NCI-H774 (cell line): ENCODE measurements at regions not wholly inside any gene's neighbourhood (a gene's known extent, or its start where the extent isn't known, plus 50 kb on each side); places are given as distances from the start of the nearest gene placed in this dataset.
"Not testable (repeated sequence)": the region's sequence is repeated elsewhere in the genome, so short reads cannot be mapped to it uniquely, and the experiment has no call there.

Experiments used
- DNase-seq: peaks from one replicate; lab custom pipeline; 2025; lab: John Stamatoyannopoulos, UW

DNA sequence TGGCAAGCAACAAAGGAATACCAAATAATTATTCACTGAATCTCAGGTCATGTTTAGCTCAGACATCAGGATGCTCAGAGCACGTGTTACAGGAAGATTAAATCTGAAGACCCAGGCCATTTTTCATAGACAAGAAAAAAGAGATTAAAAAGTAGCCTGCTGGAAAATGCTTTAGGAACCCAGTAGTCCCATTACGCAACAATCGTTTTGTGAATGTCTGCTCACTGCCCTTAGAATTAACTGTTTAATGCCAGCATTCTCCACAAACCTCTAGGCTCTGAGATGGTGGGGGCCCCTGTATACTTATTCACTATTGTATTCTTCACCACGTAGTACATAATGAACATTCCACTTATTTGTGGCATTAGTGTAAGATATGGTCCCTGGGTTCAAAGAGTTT is 154.6 kb upstream of the NYAP2 start:
- DNase-seq: no peak

- DNase-seq: no peak
Observed at GRCh38 chr2:225236769-225237323, 162.7 kb upstream of the NYAP2 start.

DNA sequence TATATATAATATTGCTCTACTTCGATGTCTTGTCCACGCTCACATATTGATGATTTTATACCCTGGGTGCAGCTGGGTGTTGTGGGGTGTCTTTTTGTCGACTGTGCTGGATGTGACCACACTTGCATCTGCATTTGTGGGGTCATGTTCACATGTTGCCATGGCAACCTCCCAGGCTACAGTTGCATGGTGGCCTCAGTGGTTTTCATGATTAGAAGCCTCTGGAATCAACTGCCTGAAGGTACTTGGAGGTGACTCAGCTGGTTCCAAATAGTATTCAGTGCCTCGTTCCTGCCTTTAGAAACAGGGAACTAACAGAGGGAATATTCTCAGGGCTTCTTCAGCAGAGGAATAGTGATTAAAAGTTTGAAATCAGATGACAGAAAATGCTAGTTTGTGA is 166.3 kb upstream of the NYAP2 start:
- no peak for DNase-seq

DNA sequence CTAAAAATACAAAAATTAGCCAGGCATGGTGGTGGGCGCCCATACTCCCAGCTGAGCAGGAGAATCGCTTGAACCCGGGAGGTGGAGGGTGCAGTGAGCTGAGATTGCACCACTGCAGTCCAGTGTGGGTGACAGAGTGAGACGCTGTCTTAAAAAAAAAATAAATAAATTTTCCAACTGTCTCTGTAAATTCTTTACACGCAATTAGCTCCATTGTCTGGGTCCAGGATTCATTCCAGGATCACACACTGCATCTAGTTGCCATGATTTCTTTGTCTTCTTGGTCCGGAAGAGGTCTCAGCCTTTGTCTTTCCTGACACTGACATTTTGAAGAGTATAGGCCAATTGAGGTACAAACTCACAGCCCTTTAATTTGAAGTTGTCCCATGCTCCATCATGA is 167.6 kb upstream of the NYAP2 start:
- no peak for DNase-seq

- DNase-seq: not testable (repeated sequence)
Observed at GRCh38 chr2:225229346-225229745, 170.2 kb upstream of the NYAP2 start.

GRCh38 chr2:225226441-225226840 is 173.1 kb upstream of the NYAP2 start:
- no peak for DNase-seq

- DNase-seq: no peak
Observed at GRCh38 chr2:225223301-225223700, 176.2 kb upstream of the NYAP2 start.

DNA sequence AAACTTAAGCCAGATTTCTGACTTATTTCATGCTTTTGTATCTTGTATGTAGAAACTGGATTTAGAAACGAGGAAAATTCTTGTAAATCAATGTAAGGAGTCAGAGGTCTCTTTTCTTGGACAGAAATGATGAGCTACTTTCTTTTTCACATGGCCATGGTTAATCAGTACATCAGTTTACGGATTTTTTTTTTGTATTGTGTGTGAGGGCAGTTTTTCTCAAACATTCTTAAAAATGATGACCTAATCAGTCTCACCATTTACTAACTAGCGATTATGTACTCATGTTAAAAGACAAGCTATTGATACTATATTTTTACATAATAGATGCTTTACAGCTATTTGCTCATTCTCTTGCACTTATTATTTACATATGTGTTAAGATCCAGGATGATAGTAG is 165.2 kb upstream of the DOCK10 start:
- no peak for DNase-seq

GRCh38 chr2:225207043-225207442 is 164.8 kb upstream of the DOCK10 start:
- DNase-seq: no peak

DNA sequence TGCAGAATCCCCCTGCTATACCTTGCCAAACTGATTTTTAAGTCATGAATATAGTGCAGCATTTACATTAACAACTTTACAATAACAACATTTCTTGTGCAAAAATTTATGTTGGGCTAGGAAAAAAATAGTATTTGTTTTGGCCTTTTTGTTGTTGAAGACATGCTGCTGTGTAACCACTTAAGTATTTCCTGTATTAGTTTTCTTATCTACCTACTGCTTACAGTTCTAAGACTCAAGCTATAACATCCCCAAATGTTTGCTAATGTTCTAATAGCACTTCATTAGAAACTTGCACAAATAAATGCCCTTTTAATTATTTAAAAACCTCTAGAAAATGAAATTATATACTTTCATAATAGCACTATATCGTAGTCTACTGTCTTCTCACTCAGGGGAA is 154.3 kb upstream of the DOCK10 start:
- DNase-seq: no peak

DNA sequence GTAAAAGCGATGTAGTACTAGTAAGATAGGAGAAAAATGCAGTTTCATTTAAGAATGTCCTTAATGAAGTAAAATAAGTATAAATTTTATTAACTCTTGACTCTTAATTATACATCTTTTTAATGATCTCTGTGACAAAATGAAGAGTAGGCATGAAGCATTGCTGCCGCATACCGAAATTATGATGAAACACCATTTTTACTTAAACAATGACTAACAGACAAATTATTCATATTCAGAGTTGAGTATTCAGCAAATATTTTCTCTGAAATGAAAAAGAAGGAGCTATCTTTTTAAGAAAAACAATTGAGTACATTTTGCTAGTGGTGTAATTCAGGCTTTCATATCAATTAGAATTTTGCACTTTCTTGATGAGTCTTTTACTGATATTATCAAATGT is 150.6 kb upstream of the DOCK10 start:
- no peak for DNase-seq

GRCh38 chr2:225190987-225191386 is 148.7 kb upstream of the DOCK10 start:
- DNase-seq: no peak

DNA sequence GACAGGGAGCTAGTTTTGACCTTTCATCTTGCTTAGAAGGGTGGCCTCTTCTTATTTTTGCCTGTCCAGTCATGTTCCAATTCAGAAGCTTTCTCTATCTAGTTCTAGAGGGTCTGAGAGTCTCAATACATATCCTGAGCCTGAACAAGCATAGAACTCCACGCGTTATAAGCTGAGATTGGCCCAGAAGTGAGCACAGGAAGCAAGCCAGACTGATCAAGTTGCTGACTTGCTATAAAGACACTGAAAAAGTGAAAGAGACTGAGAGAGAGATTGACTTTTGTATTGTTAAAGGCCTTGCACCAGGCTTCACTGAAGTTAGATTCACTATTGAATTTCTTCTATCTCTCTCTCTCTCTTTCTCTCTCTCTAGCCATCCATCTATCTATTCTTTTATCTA is 142.7 kb upstream of the DOCK10 start:
- no peak for DNase-seq

DNA sequence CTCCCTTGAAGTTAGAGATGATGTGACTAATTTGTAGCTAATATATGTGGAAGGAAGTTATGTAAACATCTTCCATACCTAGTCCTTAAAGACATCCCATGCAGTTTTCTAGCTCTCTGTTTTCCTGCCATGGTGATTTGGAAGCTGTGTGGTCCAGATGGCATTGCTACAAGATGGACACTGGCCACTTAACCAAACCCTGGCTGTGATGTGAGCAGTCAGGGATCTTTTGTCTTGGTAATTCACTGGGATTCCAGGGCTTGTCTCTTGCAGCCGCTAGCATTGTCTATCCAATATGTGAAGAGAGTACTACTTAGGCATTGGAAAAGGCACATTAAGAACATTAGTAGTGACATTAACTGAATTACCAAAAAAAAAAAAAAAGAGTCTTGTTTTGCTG is 139.9 kb upstream of the DOCK10 start:
- no peak for DNase-seq

DNA sequence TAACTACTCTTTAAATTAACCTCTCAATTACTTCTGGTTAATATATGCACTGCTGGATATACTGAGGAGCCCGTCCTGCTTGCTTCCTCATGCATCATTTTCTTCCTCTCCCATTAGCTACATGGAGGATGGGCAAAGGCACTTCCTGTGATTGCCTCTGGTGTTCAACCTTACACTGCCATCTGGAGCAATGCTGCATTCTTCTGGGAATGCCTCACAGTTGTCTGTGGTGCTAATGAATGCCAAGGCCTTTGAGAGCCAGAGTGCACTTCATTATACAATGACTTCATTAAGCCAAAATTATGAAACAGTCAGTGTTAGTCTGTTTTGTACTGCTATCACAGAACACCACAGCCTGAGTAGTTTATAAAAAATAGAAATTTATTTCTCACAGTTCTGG is 134.8 kb upstream of the DOCK10 start:
- no peak for DNase-seq

DNA sequence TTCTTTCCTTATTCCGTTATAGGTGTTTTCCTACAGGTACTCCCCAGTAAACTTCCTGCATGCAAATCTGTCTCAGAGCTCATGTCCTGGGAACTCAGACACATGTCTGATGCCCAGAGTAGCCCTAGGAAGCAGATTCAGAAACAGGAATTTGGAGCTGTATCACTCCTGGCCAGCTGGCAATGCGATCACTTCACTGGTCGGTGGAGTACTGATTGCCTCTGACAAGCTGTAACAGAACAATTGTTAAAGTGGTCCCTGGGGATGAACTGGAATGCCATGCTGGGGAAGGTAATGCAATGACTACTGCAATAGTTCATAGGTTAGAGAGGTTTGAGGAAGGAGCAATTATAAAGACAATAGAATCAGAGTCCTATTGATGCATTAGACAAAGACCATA is 131.6 kb upstream of the DOCK10 start:
- no peak for DNase-seq

GRCh38 chr2:225171350-225171749 is 129.1 kb upstream of the DOCK10 start:
- DNase-seq: no peak

GRCh38 chr2:225170162-225170561 is 127.9 kb upstream of the DOCK10 start:
- DNase-seq: no peak

DNA sequence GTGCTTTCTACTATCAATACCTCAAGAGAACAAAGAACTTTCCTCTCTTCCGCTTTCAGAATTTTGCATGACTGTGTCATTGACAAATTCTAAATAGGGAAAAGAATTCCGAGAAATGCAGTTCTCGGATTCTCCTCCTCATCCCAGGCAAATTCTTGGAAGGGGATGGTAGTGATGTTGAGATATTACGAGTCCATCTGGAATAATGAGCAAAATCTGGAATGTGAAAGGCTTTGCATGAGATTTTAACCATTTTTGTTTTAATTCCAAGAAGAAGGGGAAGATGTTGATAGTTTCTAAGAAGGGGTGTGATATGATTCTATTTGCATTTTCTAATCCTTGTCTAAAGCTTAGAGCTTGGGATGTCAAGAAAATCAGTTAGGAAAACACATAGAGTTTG is 127.1 kb upstream of the DOCK10 start:
- DNase-seq: no peak

- no peak for DNase-seq
Observed at GRCh38 chr2:225165052-225165451, 122.8 kb upstream of the DOCK10 start.

GRCh38 chr2:225164401-225165050 is 122.3 kb upstream of the DOCK10 start:
- no peak for DNase-seq

DNA sequence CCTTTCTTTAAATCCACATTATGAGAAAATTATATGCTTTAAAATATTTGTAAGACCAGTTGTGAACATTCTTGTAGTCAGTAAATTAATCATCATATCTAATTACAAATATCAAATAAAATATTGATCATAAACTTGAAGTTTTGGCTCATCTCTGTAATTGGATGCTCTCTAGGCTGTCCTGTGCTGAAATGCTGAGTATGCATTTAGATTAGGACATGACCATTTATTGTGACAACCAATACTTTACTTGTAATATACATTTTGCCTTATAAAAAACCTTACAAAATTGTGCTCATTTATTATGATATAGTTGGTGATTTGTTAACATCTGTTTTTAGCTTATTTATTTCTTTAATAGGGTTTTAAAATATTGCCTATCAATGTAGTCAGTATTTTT is 116.1 kb upstream of the DOCK10 start:
- no peak for DNase-seq

- no peak for DNase-seq
Observed at GRCh38 chr2:225156853-225157451, 114.7 kb upstream of the DOCK10 start.

DNA sequence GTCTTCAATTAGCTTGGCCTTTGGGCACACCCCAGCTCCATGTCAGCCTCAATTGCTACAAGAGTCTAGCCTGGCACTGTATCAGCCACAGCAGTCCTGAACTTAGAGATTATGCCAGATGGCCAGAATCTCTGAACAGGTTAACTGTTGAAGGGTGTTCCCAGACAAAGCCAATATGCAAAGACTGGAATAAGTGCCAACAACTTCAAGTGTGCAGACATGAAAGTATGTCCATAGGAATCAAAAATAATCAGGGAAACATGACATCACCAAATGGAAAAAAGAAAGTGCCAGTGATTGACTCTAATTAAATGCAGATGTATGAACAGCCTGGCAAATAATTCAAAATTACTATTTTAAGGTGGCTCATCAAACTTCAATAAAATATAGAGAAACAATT is 98.5 kb upstream of the DOCK10 start:
- DNase-seq: no peak
